Thyroid gland (tissue), 4 donors: ENCODE measurements at regions not wholly inside any gene's neighbourhood (a gene's known extent, or its start where the extent isn't known, plus 50 kb on each side); places are given as distances from the start of the nearest gene placed in this dataset.

Source experiments
- CTCF ChIP-seq, 6 experiments: fragments of 200-600 bp in 3 of 6; fragments of 450-650 bp in 3 of 6; sonication (generic) in 3 of 6; IDR thresholded peaks; one replicate each; pipeline ENCODE4 v1.5.1; 2016 to 2019; ENCODE audit warnings: antibody characterized with exemption in 6 of 6, mild to moderate bottlenecking in 2 of 6, inconsistent platforms in 1 of 6, moderate library complexity in 1 of 6
- POLR2A ChIP-seq, 2 donors: fragments of 450-650 bp; IDR thresholded peaks; one replicate each; pipeline ENCODE4 v1.6.1; 2017; ENCODE audit warnings: antibody characterized with exemption in 2 of 2, mild to moderate bottlenecking in 2 of 2, moderate library complexity in 1 of 2

GRCh38 chr4:12943069-12943468 is 541.1 kb downstream of the RAB28 start:
- TF ChIP-seq CTCF (IDR thresholded peaks at IDR 0.05) (no peak), POLR2A (IDR thresholded peaks at IDR 0.05) (no peak)
